NOMO-1 treated with dmso at 0.1 percent for 144 hours (cell line): ENCODE measurements at regions not wholly inside any gene's neighbourhood (a gene's known extent, or its start where the extent isn't known, plus 50 kb on each side); places are given as distances from the start of the nearest gene placed in this dataset.

Source experiments
- DNase-seq: peaks from one replicate; lab custom pipeline; 2025; ENCODE audit not compliant: unreplicated experiment; lab: John Stamatoyannopoulos, UW

- DNase-seq = no peak
Observed at GRCh38 chr11:90912631-90913030, 689.8 kb upstream of the CHORDC1 start.

GRCh38 chr11:90911192-90911591 is 688.3 kb upstream of the CHORDC1 start:
- no peak for DNase-seq

GRCh38 chr11:90908074-90908473 is 685.2 kb upstream of the CHORDC1 start:
- DNase-seq = no peak

DNA sequence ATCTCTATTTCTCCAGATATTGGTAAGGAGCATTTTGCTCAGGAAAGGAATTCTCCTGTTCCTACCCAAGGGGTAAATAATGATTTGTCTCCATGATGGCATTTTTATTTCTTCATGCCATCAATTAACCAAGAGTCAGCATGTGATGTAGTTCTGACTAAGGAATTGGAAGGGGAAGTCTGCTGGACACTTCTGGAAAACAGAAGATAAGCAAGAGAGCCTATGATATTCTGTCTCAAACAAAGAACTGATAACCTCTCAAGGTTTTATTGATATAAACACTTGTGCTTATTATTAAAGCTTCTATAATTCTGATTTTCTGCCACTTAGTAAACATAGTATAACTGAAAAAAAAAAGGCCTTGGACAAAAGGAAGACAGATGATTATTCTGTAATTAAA is 673.0 kb upstream of the CHORDC1 start:
- no peak for DNase-seq

- DNase-seq = no peak
Observed at GRCh38 chr11:90890347-90890746, 667.5 kb upstream of the CHORDC1 start.

DNA sequence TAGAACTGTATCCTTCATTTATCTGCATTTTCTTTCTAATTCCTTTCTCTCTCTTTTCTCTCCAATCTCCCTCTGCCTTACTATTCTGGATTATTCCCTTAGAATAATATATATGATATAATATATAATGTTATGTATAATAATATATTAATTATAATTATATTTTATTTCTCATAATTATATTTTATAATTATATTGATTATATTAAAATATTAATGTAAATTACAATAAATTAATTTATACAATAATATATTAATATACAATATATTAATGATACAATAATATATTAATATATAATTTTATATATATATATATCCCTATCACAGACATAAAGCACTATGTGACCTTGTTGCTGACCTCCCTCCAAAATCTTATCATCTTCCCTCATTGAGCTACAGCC is 661.3 kb upstream of the CHORDC1 start:
- DNase-seq = no peak

- DNase-seq = no peak
Observed at GRCh38 chr11:90874986-90875385, 652.1 kb upstream of the CHORDC1 start.

DNA sequence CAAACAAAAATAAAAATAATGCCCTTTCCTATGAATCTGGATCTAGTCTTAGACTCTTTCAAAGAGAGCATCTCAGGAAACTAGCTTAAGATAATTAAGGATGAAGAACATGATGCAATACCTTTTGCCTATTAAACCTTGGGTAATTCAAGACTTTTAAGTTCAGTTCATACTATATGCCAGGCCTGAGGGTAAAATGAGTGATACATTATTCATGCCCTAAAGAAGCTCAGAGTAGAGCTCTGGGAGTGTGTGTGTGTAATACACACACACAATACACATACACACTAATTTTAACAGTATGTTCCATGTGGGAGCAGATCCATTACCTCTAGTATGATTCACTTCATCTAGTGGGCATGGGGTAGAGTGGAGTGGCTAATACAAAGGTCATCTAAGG is 651.4 kb upstream of the CHORDC1 start:
- no peak for DNase-seq

DNA sequence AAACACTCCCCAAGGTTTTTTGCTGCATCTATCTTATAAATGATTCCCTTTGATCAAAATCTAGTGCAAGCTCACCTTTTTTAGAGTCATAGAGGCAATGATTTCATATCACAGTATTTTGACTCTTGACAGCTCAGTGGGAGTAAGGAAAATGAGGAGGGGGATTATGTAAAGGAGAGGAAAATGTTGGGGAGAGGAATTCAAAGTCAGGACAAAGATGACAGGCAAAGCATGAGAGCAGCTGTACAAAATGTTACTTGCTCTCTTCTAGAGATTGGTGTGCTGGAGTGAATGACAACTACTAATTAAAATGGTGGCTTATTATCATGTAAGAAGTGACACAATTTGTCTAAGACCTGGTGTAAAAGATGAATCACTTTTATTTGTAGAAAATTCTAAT is 644.6 kb upstream of the CHORDC1 start:
- no peak for DNase-seq

DNA sequence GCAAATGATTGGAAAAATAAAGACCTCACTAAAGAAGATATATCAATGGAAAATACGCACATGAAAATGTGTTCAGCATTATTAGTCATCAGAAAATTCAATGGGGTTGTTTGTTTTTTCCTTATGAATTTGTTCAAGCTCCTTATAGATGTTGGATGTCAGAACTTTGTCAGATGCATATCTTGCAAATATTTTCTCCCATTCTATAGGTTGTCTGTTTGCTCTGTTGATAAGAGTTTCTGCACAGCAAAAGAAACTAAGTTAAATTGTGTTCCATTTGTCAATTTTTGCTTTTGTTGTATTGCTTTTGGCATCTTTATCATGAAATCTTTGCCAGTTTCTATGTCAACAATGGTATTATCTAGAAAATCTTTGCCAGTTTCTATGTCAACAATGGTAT is 633.9 kb upstream of the CHORDC1 start:
- no peak for DNase-seq

DNA sequence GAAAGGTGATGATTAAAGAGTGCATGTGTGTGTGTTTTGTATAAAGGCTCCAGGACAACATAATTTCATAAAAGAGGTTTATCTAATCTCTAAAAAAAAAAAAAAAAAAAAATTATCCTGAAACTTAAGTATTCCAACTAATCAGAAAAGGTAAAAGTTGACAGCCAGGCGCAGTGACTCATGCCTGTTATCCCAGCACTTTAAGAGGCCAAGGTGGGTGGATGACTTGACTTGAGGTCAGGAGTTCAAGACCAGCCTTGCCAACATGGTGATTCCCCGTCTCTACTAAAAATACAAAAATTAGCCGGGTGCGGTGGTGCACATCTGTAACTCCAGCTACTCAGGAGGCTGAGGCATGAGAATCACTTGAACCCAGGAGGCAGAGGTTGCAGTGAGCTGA is 632.7 kb upstream of the CHORDC1 start:
- DNase-seq = no peak

DNA sequence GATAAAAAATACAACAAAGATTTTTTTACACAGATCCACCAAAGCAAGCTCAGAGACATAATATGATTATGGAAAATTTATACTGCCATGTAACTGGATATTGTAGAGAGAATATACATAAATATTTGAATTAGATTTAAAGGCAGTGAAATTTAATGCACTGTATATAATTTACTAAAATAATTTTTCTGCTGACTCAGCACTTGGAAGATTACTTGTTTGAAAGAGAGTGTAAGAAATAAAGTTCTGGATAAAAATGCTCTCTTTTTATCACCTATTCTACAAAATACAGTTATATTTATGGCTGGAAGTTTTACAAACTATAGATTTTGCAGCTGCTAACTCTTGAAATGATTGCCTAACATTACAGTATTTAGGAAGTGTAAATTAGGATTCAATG is 628.3 kb upstream of the CHORDC1 start:
- DNase-seq = no peak

GRCh38 chr11:90849312-90849711 is 626.5 kb upstream of the CHORDC1 start:
- no peak for DNase-seq

DNA sequence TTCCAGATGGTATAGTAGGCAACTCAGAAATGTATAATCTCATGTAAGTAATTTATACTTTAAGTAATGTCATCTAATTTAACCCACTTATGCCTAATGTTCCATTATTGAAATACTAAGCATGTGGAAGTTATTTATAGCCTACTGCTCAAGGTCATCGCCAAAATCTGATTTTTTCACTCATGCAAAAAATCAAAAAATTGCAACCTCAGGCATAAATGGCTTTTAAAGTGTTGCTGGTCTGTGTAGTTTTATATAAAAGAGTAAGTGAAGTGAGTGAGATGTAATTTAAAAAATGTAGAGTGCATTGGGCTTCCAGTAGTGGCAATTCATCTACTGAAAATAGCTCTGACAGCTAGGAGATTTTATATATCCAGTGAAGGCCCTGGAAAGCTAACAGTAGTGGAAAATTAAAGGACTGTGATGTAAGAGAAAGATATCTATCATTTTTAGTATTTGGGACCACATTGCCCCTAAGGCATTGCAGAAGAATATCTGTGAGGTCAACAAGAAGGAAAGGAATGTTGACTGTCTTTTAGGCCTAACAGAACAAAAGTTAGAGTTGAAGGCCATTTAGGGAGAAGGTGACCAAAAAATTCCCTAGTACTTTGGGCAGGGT is 624.5 kb upstream of the CHORDC1 start:
- no peak for DNase-seq

GRCh38 chr11:90846628-90847027 is 623.8 kb upstream of the CHORDC1 start:
- no peak for DNase-seq

GRCh38 chr11:90845799-90846198 is 623.0 kb upstream of the CHORDC1 start:
- no peak for DNase-seq

GRCh38 chr11:90845126-90845525 is 622.3 kb upstream of the CHORDC1 start:
- DNase-seq = no peak

DNA sequence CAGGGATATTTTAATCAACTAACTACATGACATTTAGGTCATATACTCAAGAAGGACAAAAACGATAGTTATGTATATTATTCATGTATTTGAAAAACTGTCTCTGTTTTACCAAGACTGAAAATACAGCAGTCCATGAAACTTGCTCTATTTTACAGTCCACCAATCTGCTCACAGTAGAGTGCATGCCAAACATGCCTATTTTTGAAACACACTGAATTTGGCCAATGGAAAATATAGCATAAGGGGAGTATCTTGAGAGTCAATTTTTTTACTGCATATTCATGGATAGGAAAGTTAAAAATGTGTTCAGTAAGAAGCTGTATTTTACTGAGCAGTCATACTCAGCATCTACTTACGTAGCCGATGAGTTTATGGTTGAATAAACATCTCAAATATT is 621.2 kb upstream of the CHORDC1 start:
- no peak for DNase-seq

DNA sequence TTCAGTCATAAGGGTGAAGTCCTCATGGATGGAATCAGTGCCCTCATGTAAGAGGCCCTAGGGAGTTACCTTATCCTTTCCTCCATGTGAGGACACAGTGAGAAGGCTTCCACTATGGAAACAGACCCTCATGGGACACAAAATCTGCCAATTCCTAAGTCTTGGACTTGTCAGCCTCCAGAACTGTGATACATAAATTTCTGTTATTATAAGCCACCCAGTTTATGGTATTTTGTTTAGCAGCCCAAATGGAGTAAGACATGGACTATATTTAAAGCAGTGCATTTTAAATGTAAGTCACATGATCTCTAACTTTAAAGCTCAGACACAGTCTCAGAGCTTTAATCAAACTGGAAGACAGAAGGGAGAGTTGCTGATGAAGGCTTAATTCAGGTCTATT is 619.8 kb upstream of the CHORDC1 start:
- no peak for DNase-seq

- no peak for DNase-seq
Observed at GRCh38 chr11:90840071-90840470, 617.2 kb upstream of the CHORDC1 start.

- DNase-seq = no peak
Observed at GRCh38 chr11:90836031-90836430, 613.2 kb upstream of the CHORDC1 start.

DNA sequence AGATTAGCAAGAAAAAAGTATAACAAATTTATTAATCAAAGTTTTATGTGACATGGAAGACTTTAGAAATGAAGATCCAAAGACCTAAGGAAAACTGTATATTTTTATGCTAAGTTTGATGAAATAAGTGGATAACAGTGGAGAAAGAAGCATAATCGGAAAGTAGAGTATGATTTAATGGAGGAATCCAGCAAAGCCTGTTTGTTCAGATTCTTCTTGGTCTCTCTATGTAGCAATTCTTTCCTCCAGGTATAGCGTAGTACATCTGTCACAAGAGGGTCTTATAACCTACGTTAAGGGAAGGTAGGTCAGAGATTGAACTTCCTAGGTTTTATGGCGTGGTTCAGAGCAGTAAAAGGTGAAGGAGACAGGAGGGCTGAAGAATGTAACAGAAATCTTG is 600.6 kb upstream of the CHORDC1 start:
- DNase-seq = no peak

DNA sequence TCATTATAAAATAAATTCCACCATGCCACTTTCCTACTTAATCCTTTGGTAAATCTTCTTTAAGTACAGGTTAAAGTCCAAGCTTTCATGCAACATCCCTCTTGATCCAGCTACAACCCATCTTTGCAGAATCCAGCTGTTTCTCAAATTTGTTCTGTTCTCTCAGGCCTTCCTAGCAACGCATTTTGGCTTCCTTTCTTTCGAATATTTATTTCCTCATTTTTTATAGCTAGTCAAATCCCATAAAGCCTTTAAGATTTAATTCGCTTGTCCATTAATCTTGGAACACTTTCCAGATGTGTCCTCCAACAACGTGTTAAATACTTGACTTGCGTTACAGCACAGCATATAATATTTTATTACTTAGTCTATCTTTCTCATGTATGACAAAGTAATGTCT is 600.1 kb upstream of the CHORDC1 start:
- DNase-seq = no peak
